Activated T-cell treated with anti-CD3 and anti-CD28 coated beads for 48 hours (primary cell): ENCODE measurements at regions not wholly inside any gene's neighbourhood (a gene's known extent, or its start where the extent isn't known, plus 50 kb on each side); places are given as distances from the start of the nearest gene placed in this dataset.

Experiments used
- DNase-seq: peaks from one replicate; pipeline ENCODE4 v3.0.0-alpha.2; 2020; ENCODE audit warnings: low read depth

DNA sequence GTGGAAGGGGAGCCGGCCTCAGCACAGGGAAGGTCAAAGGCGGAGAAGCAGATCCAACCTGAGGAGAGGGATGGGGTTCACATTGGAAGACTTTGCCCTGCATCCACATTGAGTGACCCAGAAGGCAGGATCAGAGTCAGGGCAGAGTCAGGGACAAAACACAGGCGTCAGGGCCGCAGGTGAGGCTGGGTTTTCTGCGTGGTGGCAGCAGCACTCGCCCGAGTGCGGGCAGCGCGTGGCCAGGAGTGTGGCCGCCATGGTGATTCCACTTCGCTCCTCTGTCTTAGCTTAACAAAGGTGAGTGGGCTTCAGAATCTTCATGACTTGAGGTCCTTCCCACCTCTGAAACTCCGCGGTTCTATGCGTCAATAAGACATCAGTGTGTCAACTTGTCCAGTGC, 476.9 kb upstream of the SMIM21 start:
- no peak for DNase-seq

DNA sequence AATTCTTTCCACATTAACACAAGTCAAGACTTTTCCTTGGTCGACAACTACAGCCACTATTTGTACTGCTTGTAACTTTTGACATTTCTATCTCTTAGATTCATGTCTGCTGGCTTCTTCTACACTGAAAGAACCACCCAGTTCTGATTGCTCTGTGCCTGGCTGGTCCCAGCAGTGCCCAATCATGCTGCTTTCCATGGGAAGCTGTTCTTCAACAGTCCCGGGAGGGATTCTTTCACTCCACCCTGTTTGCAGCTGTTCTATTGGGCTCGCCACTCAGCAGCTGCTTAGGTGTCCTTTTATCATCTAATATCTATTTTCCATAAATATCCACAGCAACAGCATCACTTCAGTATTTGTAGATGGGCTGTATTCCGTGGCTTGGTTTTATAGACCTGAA, 471.1 kb upstream of the SMIM21 start:
- no peak for DNase-seq

DNA sequence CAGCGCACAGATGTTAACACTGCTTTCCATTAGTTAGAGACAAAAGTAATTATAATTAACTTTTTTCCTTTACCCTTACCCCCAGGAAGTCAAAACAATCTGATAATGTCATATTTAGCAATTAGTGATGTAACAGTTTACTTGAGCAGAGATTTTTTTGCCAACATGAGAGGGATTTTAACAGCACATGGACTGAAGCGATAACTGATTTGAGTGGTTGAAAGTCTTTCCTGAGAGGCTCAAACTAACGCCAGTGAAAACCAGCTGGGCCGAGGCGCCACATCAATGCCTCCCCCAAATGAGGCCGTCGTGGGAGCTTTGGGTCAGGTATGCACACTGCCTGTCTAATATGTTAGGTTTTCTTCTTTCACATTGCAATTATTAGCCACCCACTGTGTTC, 469.9 kb upstream of the SMIM21 start:
- no peak for DNase-seq

DNA sequence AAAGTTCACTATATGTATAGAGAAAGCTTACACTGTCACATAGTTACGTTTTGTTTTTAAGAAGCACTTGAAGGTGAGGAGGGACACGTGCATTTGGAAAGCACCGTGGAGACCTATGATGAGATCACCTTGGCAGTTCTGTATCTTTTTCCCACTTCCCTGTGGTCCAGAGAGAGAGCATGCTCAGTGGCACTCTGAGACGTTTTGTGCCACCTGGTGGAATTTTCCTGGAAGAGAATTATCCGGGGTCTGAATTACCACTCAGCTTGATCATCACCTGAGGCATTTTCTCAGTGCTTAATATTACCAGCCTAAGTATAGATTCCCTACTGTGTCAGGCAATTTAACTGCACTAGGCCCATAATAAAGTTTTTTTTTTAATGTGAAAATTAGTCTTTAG, 469.4 kb upstream of the SMIM21 start:
- no peak for DNase-seq

DNA sequence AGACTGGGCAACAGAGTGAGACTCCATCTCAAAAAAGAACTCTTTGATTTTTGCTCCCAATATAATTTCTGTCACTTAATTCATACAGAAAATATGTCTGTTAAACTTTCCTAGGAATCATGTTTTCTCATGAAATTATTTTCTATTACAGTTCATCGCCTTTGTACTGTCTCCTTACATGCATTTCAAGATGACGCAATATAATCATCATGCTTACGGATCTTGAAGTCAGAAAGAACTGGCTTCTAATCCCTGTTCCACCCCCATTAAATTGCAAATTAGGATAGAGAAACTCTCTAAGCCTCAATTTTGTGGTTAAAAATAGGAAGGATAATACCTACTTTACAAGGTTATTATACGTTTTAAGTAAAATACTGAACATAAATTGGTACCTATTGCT, 467.6 kb upstream of the SMIM21 start:
- no peak for DNase-seq

DNA sequence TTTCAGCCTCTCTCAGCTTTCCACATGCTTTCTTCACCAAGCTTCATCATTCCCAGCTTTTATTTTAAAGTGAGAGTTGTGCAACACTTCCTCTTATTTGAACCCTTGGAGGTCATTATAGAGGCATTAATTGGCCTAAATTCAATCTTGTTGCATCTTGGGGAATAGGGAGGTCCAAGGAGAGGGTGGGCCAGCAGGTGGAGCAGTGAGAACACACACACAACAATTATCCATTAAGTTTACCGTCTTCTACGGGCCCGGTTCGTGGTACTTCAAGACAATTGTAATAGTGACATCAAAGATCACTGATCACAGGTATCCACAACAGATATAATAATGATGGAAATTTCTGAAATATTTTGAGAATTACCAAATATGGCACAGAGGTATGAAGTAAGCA, 457.2 kb upstream of the SMIM21 start:
- DNase-seq = no peak

DNA sequence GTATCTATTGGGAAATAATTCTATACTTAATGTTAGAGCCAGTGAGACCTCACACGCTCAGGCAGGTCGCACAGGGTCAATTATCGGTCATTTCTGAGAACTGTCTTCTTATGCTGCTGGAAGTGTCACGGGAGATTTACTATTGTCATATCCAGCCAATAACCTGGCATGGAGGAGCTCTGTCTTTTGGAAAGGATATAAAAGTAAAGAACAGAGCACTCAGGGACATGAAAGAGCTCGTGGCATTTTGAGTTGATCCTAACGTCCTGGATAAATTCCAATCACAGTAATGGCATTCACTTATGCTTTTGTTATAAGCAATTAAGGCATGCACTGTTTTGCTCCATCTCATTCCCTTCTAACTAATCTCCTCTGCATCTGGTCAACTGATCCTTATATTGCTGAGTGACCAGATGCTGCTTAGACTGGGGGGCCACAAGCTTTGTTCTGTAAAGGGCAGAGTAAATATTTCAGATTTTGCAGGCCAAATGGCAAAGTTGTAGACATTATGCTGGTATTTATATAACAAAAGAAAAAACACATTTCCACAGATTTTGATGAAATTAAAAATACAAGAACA, 453.5 kb upstream of the SMIM21 start:
- DNase-seq = no peak

DNA sequence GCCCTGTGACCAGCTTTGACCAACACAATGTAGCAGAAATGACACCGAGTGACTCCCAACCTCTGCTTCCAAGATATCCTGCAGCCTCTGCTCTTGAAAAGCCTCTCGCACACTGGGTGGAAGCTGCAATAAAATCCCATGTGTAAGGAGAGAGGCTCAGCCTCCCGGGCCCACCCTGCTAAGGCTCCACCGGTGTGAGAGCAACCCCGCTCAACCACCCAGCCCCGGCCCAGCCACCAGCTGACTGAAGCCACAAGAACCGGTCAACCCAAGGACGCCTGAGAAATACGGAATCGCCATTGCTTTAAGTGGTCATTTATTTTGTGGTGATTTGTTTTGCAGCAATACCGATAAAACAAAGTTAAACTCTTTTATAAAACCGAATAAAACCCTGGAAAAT, 452.8 kb upstream of the SMIM21 start:
- DNase-seq = no peak

DNA sequence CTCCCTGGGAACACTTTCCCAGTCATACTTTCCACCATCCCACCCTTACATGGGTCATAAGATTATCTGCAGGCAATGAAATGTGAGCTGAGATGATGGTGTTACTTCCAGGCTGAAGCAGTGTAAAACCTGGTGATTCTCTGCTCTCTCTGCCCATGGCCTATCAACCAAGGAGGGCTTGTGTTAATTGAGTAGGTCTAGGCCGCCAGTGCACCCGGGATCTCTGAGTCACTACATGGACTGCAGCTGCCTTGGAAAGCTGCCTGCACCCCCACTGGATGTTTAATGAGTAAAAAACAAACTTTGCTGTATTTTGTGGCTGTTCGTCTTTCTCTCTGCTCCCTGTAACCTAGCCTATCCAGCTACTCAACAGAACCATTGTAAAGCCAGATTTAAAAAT, 451.7 kb upstream of the SMIM21 start:
- no peak for DNase-seq

DNA sequence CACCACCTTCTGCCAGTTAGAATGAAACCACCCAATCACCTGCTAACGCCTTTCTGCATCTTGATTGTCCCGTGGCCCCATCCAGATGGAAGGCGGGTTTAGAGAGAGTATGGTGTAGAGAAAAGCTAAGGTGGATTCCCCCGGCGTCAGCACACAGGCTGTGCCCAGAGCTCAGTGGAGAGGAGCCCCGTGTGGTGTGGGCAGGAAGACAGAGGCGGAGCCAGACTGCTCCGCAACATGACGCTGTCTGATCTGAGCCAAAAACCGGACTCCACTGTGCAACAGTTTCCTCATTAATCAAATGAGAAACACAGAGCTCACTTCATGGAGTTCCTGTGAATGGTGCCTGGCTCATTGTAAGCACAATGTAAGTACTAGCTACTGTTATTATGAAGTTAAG, 448.1 kb upstream of the SMIM21 start:
- no peak for DNase-seq

DNA sequence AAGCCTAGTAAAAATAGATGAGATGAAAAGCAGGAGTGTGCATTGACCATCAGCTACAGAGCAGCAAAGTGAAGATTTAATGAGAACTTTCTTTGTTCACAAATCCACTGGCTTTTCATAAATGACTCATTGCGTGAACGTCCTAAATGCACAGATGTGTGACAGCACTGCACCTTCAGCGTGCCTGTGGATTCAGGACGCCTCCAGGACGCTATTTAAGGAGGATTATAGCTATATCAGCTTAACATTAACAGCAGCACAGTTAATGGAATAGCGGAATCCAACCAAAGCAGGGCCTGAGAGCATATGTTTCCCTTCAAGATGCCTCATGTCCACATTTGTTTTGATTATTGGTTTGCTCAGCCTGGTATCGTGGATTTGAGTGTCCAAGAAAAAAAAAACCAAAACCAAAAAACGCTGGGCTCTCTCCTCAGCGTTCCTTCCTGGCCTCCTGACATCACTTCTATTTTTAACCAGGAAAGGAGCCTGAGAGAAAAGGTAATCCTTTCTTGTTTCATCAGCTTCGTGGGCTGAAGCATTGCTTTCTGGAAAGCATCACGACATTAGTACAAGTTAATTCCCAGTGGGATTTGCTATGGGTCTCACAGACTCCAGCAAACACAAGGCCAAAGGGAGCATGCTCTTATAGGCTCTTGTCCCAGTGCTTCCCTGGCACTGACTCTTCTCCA, 447.0 kb upstream of the SMIM21 start:
- no peak for DNase-seq

DNA sequence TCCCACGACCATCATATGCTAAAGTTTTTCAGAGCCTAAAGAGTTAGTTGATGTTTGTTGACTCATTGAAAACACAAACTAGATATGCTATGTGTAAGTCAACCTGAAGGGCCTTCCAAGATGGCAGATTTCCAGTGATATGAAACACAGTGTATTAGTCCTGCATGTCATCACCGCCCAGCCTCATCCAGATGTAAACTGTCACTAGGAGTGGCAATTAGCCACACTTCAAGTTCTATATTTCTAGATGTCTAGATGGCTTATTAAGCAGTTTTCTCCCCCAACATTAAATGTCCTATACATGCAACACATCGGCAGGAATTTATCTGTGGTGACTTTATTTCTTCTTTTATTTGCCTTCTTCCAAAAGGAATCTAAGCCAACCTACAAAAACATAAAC, 444.1 kb upstream of the SMIM21 start:
- no peak for DNase-seq

DNA sequence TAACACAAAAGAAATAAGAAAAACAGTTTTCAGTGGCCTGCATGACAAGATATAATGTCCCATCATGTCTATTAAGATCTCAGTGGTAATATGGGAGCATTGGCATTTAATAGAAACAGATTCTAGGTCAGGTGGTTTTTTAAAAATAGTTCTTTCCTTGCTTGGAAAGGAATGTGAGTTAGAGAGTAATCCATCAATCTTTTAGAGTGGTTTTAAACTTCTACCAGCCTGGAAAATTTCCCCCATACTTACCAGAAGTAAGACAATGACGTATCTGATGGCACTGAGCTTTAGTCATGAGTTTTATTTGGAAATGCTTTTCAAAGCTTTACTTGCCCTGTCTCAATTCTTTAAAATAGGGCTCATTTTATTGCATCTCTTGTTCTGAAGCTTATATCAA, 441.7 kb upstream of the SMIM21 start:
- DNase-seq = no peak

DNA sequence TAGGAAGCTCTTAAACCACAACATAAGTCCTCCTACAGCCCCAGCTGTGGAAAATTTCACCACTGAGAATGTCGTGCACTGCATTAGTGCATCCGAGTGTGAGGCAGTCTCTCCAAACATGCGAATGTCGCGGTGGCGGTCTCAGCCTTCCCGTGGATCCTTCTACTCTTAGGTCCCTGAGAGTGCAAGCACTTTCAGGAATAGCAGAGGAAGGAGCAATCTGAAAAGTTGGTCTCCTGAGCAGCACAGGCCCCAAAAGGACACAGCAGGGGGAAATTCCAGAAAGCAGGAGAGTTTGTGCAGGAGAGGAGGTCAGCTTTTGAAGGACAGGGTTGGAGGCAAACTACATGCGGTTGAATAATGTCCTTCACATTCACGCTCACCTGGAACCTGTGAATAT, 440.5 kb upstream of the SMIM21 start:
- no peak for DNase-seq

DNA sequence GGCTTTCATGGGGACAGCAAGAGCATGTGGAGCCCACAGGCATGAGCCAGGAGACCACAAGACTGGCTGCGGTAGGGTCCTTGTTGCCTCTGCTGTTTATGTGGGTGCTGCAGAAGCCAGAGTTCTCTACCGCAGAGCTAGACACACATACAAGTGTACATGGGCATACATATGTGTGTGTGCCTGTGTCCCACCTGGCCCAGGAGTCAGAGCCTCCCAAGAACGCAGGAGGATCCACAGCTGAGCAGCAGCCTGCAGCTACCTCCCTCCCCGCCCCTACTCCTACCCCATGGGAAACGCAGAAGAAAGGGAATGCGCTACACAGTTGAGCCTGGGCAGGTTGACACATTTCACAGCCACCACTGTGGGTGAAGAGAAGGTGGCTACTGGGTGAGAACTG, 438.1 kb upstream of the SMIM21 start:
- no peak for DNase-seq

DNA sequence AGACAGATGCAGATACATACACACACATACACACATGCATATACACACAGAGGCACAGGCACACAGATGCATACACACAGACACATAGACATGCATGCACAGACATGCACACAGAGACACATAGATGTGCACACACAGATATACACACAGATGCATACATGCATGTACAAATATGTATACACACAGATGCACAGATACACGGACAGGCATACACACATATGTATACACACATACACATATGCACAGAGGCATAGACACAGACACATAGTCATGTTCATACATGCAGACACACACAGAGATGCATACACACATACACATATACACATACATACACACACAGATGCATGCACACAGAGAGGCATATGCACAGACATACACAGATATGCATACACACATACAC, 437.3 kb upstream of the SMIM21 start:
- DNase-seq = no peak

DNA sequence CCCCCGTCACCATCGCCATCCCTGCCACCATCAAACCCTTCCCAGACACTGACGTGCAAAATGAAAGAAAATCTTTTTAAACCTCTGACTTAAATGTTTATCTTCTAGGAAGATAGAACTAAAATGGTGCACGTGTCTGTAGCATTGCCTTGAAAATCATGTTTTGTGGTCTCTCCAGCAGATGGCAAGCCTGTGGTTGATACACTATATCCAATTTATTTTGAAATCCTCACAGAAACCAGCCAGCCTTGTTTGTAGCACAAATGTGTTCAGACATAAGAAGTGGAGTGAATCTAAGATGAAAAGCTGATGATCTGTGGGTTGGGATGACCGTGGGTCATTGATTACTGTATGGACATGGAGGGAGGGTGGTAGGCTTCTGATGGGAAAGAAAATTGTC, 436.2 kb upstream of the SMIM21 start:
- DNase-seq = no peak

DNA sequence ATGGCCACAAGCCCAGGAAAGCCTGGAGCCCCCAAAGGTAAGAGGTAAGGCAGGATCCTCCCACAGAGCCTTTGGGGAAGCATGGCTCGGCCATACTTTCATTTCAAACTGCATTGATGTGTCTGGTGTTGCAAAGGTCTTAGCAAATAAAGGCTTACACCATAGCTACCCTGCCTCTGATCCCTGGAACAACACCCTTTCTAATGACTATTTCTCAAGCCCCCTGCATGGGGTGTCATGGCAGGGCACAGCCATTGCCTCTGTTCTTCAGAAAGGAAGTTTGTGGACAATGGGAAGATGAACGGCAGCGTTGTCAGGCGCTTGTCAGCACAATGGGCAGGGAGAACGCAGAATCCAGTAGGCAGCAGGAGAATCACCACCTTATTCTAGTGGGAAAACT, 435.0 kb upstream of the SMIM21 start:
- DNase-seq = no peak

DNA sequence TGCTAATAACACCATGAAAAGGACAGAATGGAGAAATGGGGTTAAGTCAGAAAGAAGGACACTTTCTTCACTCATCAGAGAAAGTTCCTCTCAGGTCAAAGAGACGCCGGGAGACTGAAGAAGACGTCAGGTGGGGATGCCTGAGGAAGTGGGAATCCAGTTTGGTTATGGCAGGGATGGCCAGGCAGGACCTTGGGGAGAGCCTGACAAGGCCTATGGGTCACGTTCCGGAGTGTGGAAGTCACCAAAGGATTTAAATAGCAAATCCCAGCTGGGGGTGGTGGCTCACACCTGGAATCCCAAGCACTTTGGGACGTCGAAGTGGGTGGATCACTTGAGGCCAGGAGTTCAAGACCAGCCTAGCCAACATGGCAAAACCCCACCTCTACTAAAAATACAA, 432.7 kb upstream of the SMIM21 start:
- DNase-seq = no peak

DNA sequence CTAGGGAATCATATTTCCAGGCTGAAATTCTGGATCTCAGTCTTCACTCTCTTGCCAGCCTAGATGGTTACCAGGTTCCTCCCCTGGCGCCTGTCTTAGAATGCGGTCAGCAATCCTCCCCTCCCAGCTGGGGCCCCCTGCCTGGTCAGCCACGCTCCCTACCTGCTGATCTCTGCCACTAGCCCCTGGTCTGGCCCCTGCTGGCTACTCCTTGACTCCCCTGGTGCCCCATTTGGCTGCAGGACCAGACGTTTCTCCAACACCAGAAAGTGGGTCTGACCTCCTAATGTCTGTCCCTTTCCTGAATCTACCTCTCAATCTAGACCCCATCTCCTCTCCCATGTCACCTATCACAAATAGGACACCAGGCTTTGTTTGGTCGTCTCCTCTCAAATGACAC, 432.0 kb upstream of the SMIM21 start:
- no peak for DNase-seq

DNA sequence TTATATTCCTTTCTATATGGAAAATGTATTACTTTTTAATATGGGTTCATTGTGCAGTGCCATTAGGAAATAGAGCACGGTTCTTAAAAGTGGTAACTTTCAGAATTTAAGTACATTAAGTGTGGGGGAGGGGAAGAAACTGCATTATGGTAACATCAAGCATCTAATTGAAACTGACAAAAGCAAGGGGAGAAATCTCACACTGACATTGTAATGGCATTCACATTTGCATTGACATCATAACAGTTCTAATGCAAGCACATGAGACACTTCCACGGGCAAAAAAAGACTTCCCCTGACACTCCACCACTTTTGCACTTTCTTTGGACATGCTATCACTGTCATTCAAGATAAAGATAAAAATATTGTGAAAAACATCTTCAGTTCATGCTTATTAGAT, 431.3 kb upstream of the SMIM21 start:
- no peak for DNase-seq

DNA sequence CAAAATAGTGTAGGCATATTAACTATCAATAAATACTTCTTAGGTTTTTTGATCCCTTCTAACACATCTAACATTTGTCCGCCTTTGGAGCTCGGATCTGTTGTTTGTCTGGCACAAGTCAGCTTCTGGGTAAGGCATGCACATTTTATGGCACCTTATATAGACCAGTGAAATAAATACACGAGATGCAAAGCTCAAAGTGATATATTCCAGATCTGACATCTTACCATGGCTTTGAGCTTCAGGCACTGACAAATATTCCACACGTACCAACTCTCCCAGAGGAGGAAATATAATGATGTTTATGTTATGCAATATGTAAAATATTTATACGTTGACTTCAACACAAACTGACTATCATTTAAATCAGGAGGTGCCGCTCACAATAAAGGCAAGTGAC, 430.1 kb upstream of the SMIM21 start:
- DNase-seq = no peak

DNA sequence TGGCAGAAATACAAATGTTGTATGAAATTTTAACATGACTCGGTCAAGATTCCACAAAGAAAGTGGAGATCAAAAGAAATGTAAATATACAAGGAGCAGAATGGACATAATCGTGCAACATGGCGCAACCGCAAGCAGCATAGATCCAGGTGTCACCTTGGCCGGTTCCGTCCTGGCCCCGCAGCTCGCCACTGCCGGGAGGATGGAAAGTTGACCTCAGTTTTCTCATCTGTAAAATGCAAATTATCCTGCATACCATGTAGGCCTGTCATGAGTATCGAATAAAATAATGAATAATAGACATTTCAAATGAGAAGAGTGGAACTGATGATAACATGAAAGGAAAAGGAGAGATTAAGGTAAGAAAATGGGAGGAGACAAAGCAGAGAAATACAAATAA, 427.3 kb upstream of the SMIM21 start:
- DNase-seq = no peak

DNA sequence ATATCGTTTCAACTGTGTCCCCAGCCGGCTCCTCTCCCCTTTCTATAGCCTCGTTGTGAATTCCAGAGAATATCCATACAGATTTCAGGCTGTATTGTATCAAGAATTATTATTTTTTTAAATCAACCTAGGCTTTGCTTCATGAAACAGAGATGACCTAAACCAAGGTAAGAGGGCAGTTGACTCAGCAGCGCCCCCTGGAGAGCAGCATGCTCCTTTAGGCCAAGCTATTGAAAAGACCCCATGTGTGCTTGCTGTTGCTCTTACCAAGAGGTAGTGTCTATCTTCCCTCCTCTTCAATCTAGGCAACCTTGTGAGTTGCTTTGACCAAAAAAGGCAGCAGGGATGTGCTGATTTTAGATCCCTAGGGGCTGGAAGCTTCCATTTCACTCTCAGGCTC, 426.7 kb upstream of the SMIM21 start:
- DNase-seq = peak; percentile 6

DNA sequence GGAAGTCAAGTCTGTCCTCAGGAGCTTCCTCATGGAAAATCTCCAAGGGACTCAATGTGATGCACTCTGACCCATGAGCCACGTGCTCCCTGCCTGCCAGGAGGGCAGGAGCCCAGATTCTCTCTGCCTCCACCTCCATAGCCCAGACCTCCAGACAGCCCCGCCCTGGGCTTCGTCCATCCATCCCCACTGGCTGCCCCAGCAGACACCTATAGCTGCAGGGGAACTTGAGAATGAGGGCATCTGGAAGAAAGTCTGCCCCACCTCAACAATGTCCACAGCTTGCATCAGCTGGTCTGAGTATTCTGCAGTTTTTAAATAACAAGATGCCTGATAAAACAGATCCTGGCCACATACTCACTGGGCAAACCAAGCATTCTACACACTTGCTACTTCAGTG, 418.8 kb upstream of the SMIM21 start:
- no peak for DNase-seq
